ENCODE measurements at regions not wholly inside any gene's neighbourhood (a gene's known extent, or its start where the extent isn't known, plus 50 kb on each side); places are given as distances from the start of the nearest gene placed in this dataset.
A peak's percentile ranks its signal among the peaks of the same experiment; 100 is the strongest.

GRCh38 chr6:97790926-97791590 lies 508.0 kb upstream of the MMS22L start:
- peak in 1 of 2 donors; percentile 39 for ATAC-seq
- H3K27ac ChIP-seq, result no peak overlapping the region
- intact Hi-C loops (cut with DNase I), result no loop called here
- TF ChIP-seq, protein P1, sequence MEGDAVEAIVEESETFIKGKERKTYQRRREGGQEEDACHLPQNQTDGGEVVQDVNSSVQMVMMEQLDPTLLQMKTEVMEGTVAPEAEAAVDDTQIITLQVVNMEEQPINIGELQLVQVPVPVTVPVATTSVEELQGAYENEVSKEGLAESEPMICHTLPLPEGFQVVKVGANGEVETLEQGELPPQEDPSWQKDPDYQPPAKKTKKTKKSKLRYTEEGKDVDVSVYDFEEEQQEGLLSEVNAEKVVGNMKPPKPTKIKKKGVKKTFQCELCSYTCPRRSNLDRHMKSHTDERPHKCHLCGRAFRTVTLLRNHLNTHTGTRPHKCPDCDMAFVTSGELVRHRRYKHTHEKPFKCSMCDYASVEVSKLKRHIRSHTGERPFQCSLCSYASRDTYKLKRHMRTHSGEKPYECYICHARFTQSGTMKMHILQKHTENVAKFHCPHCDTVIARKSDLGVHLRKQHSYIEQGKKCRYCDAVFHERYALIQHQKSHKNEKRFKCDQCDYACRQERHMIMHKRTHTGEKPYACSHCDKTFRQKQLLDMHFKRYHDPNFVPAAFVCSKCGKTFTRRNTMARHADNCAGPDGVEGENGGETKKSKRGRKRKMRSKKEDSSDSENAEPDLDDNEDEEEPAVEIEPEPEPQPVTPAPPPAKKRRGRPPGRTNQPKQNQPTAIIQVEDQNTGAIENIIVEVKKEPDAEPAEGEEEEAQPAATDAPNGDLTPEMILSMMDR (IDR thresholded peaks at IDR 0.05), result no peak
- no peaks in the 10 kb centered on the region for H3K36me3 ChIP-seq
- H3K4me1 ChIP-seq, result no peaks in the 10 kb centered on the region
- no peaks in the 10 kb centered on the region for H3K27me3 ChIP-seq (ENCODE audit: low read depth)
- DNase-seq, result no peak
- no peak overlapping the region for H3K4me3 ChIP-seq
- H3K9me3 ChIP-seq, result no peaks in the 10 kb centered on the region

- TF ChIP-seq, protein P1 (IDR thresholded peaks at IDR 0.05), result no peak
- H3K36me3 ChIP-seq, result no peaks in the 10 kb centered on the region
- intact Hi-C loops (cut with DNase I), result no loop called here
- no peak overlapping the region for H3K4me3 ChIP-seq
- DNase-seq, result no peak
- no peak overlapping the region for H3K27ac ChIP-seq
- no peak for ATAC-seq
- no peaks in the 10 kb centered on the region for H3K4me1 ChIP-seq
- H3K9me3 ChIP-seq, result no peaks in the 10 kb centered on the region
- H3K27me3 ChIP-seq (ENCODE audit: low read depth), result no peaks in the 10 kb centered on the region
Measured at GRCh38 chr6:97805596-97805995, 522.6 kb upstream of the MMS22L start.

DNA sequence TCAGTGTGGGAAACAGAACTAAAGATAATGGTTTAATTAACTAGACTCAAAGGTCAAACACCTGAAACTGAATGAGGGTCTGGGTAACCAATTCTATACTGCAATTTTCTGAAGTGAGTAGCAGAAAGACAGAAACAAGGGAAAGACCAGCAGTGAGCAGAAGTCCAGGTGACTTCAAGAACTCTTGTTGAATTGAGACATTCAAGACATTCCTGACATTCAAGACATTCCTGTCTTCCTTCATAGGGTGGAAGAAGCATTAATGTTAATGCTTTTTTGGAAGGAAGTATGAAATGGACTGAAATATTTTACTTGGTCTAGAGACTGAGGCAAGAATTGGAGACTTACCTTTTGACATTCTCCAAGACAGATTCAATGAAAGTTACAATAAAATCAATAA lies 529.9 kb upstream of the MMS22L start:
- no peak for DNase-seq
- intact Hi-C loops (cut with DNase I), result no loop called here
- Histone ChIP-seq H3K27ac (no peak overlapping the region), H3K36me3 (no peaks in the 10 kb centered on the region), H3K27me3 (ENCODE audit: low read depth) (no peaks in the 10 kb centered on the region), H3K4me3 (no peak overlapping the region), H3K4me1 (no peaks in the 10 kb centered on the region), H3K9me3 (no peaks in the 10 kb centered on the region)
- ATAC-seq, result no peak
- TF ChIP-seq, protein P1 (IDR thresholded peaks at IDR 0.05), result no peak

DNA sequence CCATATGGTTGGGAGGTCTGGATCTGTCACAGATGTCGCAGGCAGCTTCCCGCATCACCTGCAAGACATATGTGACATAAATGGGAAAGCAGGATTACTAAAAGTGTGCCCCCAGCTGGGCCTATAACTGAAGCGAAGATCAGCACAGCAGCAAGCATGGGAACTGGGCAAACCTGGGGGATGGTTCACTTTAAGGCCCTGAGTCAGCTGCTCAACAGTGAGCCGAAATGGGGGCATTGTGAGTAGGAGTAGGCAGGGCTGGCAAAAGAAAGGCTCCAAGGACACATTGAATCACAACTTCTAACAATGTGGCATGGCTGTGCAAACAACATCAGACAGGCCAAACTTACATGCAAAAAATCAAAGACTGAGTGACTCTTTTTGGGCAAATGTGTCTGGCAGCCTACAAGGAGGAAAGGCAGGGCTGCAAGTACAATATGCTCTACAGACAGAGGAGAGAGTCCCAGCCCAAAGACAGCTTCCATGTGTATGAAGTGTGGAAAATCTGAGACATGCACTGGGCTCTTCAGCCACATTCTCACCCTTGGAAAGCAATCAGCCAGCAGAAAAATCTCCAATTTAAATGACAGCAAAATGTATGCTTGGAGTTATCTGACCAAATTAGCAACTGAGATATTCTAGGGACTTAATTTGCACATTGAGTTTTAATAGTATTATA lies 531.0 kb upstream of the MMS22L start:
- H3K27ac ChIP-seq, result no peak overlapping the region
- no peak overlapping the region for H3K4me3 ChIP-seq
- intact Hi-C loops (cut with DNase I), result no loop called here
- H3K27me3 ChIP-seq (ENCODE audit: low read depth), result no peaks in the 10 kb centered on the region
- ATAC-seq, result no peak
- TF ChIP-seq, protein P1 (IDR thresholded peaks at IDR 0.05), result no peak
- no peaks in the 10 kb centered on the region for H3K36me3 ChIP-seq
- H3K4me1 ChIP-seq, result no peaks in the 10 kb centered on the region
- DNase-seq, result no peak
- H3K9me3 ChIP-seq, result no peaks in the 10 kb centered on the region

- Histone ChIP-seq H3K36me3 (no peaks in the 10 kb centered on the region), H3K4me3 (no peak overlapping the region), H3K9me3 (no peaks in the 10 kb centered on the region), H3K27me3 (ENCODE audit: low read depth) (no peaks in the 10 kb centered on the region), H3K27ac (no peak overlapping the region), H3K4me1 (no peaks in the 10 kb centered on the region)
- intact Hi-C loops (cut with DNase I), result no loop called here
- TF ChIP-seq, protein P1 (IDR thresholded peaks at IDR 0.05), result no peak
- DNase-seq, result no peak
- ATAC-seq, result no peak
Measured at GRCh38 chr6:97815301-97815812, 532.3 kb upstream of the MMS22L start.
